SK-N-SH (cell line): ENCODE measurements at regions not wholly inside any gene's neighbourhood (a gene's known extent, or its start where the extent isn't known, plus 50 kb on each side); places are given as distances from the start of the nearest gene placed in this dataset.

Source experiments
- CTCF ChIA-PET: fragments of 300-600, 350-600 bp; formaldehyde crosslinking; extraction: SDS; loops from one replicate; lab custom pipeline; 2021; lab: Yijun Ruan, JAX
- POLR2A ChIA-PET: fragments of 350-600 bp; sonication (Branson Sonifier 250); formaldehyde crosslinking; extraction: SDS; loops from one replicate; lab custom pipeline; 2020; ENCODE audit warnings: antibody characterized with exemption, inconsistent platforms; lab: Yijun Ruan, JAX
- DNase-seq: peaks from one replicate; pipeline ENCODE4 v3.0.0; 2012
- H2AFZ ChIP-seq: fragments of 200-600 bp; sonication (generic); 2 replicates; pipeline ENCODE4 v1.8.1; 2016; ENCODE audit warnings: antibody characterized with exemption, mild to moderate bottlenecking, low read depth
- H3F3A ChIP-seq: fragments of 200-600 bp; sonication (generic); replicated peaks from 2 replicates; pipeline ENCODE3; 2016; ENCODE audit warnings: antibody characterized with exemption, mild to moderate bottlenecking; ENCODE audit not compliant: insufficient read depth
- H3K27ac ChIP-seq, 2 experiments: fragments of 200-500 bp in 1 of 2; fragments of 200-600 bp in 1 of 2; sonication (Bioruptor generic) in 1 of 2; sonication (generic), shearing (Covaris generic) in 1 of 2; 2 replicates each; pipeline versions ENCODE4 v1.5.1 to v1.6.1; 2014 to 2016; ENCODE audit warnings: low read depth in 2 of 2, inconsistent platforms in 1 of 2, low read length in 1 of 2, mild to moderate bottlenecking in 1 of 2, mixed read lengths in 1 of 2
- H3K27me3 ChIP-seq: fragments of 200-600 bp; sonication (generic), shearing (Covaris generic); 2 replicates; pipeline ENCODE4 v1.6.1; 2016; ENCODE audit warnings: mixed run types; ENCODE audit not compliant: insufficient read depth
- H3K36me3 ChIP-seq, 2 experiments: fragments of 200-500 bp in 1 of 2; fragments of 200-600 bp in 1 of 2; sonication (Bioruptor generic) in 1 of 2; sonication (generic) in 1 of 2; replicated peaks in 1 of 2; 2 replicates each; pipeline versions ENCODE3 to v1.5.1; 2014 to 2016; ENCODE audit warnings: low read length in 1 of 2, mild to moderate bottlenecking in 1 of 2; ENCODE audit not compliant: insufficient read depth in 2 of 2, control insufficient read depth in 1 of 2
- H3K4me1 ChIP-seq, 2 experiments: fragments of 200-500 bp in 1 of 2; fragments of 200-600 bp in 1 of 2; sonication (Bioruptor generic) in 1 of 2; sonication (generic), shearing (Covaris generic) in 1 of 2; 2 replicates each; pipeline versions ENCODE4 v1.5.1 to v1.6.1; 2014 to 2016; ENCODE audit warnings: low read depth in 1 of 2, low read length in 1 of 2, mixed run types in 1 of 2; ENCODE audit not compliant: insufficient read depth in 2 of 2, control insufficient read depth in 1 of 2
- H3K4me2 ChIP-seq: fragments of 200-600 bp; sonication (generic), shearing (Covaris generic); 2 replicates; pipeline ENCODE4 v1.6.1; 2017; ENCODE audit warnings: mixed run types
- H3K4me3 ChIP-seq, 2 experiments: fragments of 200-500 bp in 1 of 2; fragments of 200-600 bp in 1 of 2; sonication (Bioruptor generic) in 1 of 2; sonication (generic), shearing (Covaris generic) in 1 of 2; 2 replicates each; pipeline versions ENCODE4 v1.5.1 to v1.8.1; 2014 to 2016; ENCODE audit warnings: low read depth in 2 of 2, inconsistent platforms in 1 of 2, low read length in 1 of 2, mild to moderate bottlenecking in 1 of 2, mixed read lengths in 1 of 2, moderate library complexity in 1 of 2
- H3K79me2 ChIP-seq: fragments of 200-600 bp; sonication (generic); 2 replicates; pipeline ENCODE4 v1.8.1; 2017; ENCODE audit warnings: mild to moderate bottlenecking; ENCODE audit not compliant: insufficient read depth
- H3K9ac ChIP-seq: fragments of 200-600 bp; sonication (generic); 2 replicates; pipeline ENCODE4 v1.6.1; 2017; ENCODE audit warnings: mixed run types
- H3K9me2 ChIP-seq: fragments of 200-600 bp; sonication (generic); 2 replicates; pipeline ENCODE4 v1.6.1; 2017; ENCODE audit warnings: mixed run types
- H3K9me3 ChIP-seq: fragments of 200-600 bp; sonication (generic); 2 replicates; pipeline ENCODE4 v1.6.1; 2017; ENCODE audit warnings: mixed run types, mild to moderate bottlenecking, moderate library complexity
- H4K20me1 ChIP-seq: fragments of 200-600 bp; sonication (generic); 2 replicates; pipeline ENCODE4 v1.6.1; 2017; ENCODE audit warnings: mild to moderate bottlenecking, mixed run types; ENCODE audit not compliant: insufficient read depth
- EP300 ChIP-seq, 2 experiments: IDR thresholded peaks; 2 replicates each; pipeline versions ENCODE4 v1.4.0 to v1.6.1; 2012; ENCODE audit warnings: borderline replicate concordance in 1 of 2, low read depth in 1 of 2, low read length in 1 of 2
- EZH2phosphoT487 ChIP-seq: fragments of 200-600 bp; sonication (generic); IDR thresholded peaks from 2 replicates; pipeline ENCODE4 v1.6.1; 2017; ENCODE audit warnings: low read depth, mixed run types, mild to moderate bottlenecking, antibody characterized with exemption, moderate library complexity, borderline replicate concordance
- MAX ChIP-seq: IDR thresholded peaks from 2 replicates; pipeline ENCODE4 v1.4.0; 2012; ENCODE audit warnings: low read depth
- MEF2A ChIP-seq: IDR thresholded peaks from 2 replicates; pipeline ENCODE4 v1.4.0; 2012; ENCODE audit warnings: low read depth, borderline replicate concordance
- NRF1 ChIP-seq: IDR thresholded peaks from 2 replicates; pipeline ENCODE4 v1.6.1; 2012; ENCODE audit warnings: low read depth, mild to moderate bottlenecking, low read length
- REST ChIP-seq: IDR thresholded peaks from 2 replicates; pipeline ENCODE4 v1.6.1; 2012; ENCODE audit warnings: mild to moderate bottlenecking, low read depth, low read length, moderate library complexity
- RXRA ChIP-seq: IDR thresholded peaks from 2 replicates; pipeline ENCODE4 v1.4.0; 2012; ENCODE audit warnings: low read depth, mild to moderate bottlenecking, borderline replicate concordance
- SMC3 ChIP-seq: IDR thresholded peaks from 2 replicates; pipeline ENCODE4 v1.6.1; 2012; ENCODE audit warnings: low read depth, low read length, improper control_type of control experiment
- TAF1 ChIP-seq: IDR thresholded peaks from 2 replicates; pipeline ENCODE4 v1.6.1; 2012; ENCODE audit warnings: low read depth, mild to moderate bottlenecking, low read length, moderate library complexity, borderline replicate concordance
- TCF12 ChIP-seq: IDR thresholded peaks from 2 replicates; pipeline ENCODE4 v1.4.0; 2012
- USF2 ChIP-seq: fragments of 150-350 bp; IDR thresholded peaks from 2 replicates; pipeline ENCODE4 v1.6.1; 2017; ENCODE audit warnings: antibody characterized with exemption, low read length, low read depth, borderline replicate concordance
- ZBTB33 ChIP-seq: IDR thresholded peaks from 2 replicates; pipeline ENCODE4 v1.4.0; 2012; ENCODE audit warnings: low read depth, borderline replicate concordance
- WGBS: methylation state at CpG from one replicate; pipeline ENCODE4 v1.1.6; 2017; ENCODE audit warnings: low lambda C conversion rate; 5-methylcytosine and 5-hydroxymethylcytosine counted together

- no peak for DNase-seq
- ChIA-PET CTCF (no interaction called here), POLR2A (no interaction called here)
- Histone ChIP-seq H3K4me1 (no peaks in the 10 kb centered on the region), H3K9me2 (no peaks in the 10 kb centered on the region), H3K27me3 (no peaks in the 10 kb centered on the region), H3K36me3 (no peaks in the 10 kb centered on the region), H4K20me1 (no peaks in the 10 kb centered on the region), H3K27ac (no peak overlapping the region), H3K79me2 (no peaks in the 10 kb centered on the region), H3K4me3 (no peak overlapping the region), H3K9me3 (no peaks in the 10 kb centered on the region)
- TF ChIP-seq MAX (no peak), EZH2phosphoT487 (no peak), NRF1 (no peak), TAF1 (no peak), SMC3 (no peak), EP300 (IDR thresholded peaks at IDR 0.05; ENCODE audit: borderline replicate concordance in 1 of 2, low read depth in 1 of 2, low read length in 1 of 2) (no peak), ZBTB33 (no peak), TCF12 (no peak), REST (no peak)
- TF ChIP-seq, all 33 proteins: peak for 0
- no peak overlapping the region for H3K9ac ChIP-seq
- no peaks in the 10 kb centered on the region for H3F3A ChIP-seq
- no peak overlapping the region for H3K4me2 ChIP-seq
- H2AFZ ChIP-seq: no peak overlapping the region
Measured at GRCh38 chr5:166276006-166276405, 2015.4 kb upstream of the WWC1 start.

- Histone ChIP-seq H3K9me3 (no peaks in the 10 kb centered on the region), H3K9me2 (no peaks in the 10 kb centered on the region), H4K20me1 (no peaks in the 10 kb centered on the region), H3K4me3 (no peak overlapping the region), H3K27ac (no peak overlapping the region), H2AFZ (no peak overlapping the region), H3K4me1 (no peaks in the 10 kb centered on the region; a peak in 1 of 4 replicates), H3K79me2 (no peaks in the 10 kb centered on the region), H3K36me3 (no peaks in the 10 kb centered on the region), H3K4me2 (no peak overlapping the region), H3F3A (no peaks in the 10 kb centered on the region), H3K9ac (no peak overlapping the region), H3K27me3 (no peaks in the 10 kb centered on the region)
- 26% methylated on average over 3 of the region's 3 CpGs for WGBS
- TF ChIP-seq RXRA: no peak
- no peak for TF ChIP-seq USF2
- TF ChIP-seq MEF2A: no peak
- ChIA-PET POLR2A (no interaction called here), CTCF (no interaction called here)
- DNase-seq: no peak
Measured at GRCh38 chr5:166279828-166280227, 2011.6 kb upstream of the WWC1 start.
